Thyroid gland (tissue), 4 donors: ENCODE measurements at regions not wholly inside any gene's neighbourhood (a gene's known extent, or its start where the extent isn't known, plus 50 kb on each side); places are given as distances from the start of the nearest gene placed in this dataset.

Source experiments
- POLR2A ChIP-seq, 2 donors: fragments of 450-650 bp; IDR thresholded peaks; one replicate each; pipeline ENCODE4 v1.6.1; 2017; ENCODE audit warnings: antibody characterized with exemption in 2 of 2, mild to moderate bottlenecking in 2 of 2, moderate library complexity in 1 of 2
- TF ChIP-seq, protein P1 (sequence below), 6 experiments: fragments of 200-600 bp in 3 of 6; fragments of 450-650 bp in 3 of 6; sonication (generic) in 3 of 6; IDR thresholded peaks; one replicate each; pipeline ENCODE4 v1.5.1; 2016 to 2019; ENCODE audit warnings: antibody characterized with exemption in 6 of 6, mild to moderate bottlenecking in 2 of 6, inconsistent platforms in 1 of 6, moderate library complexity in 1 of 6

DNA sequence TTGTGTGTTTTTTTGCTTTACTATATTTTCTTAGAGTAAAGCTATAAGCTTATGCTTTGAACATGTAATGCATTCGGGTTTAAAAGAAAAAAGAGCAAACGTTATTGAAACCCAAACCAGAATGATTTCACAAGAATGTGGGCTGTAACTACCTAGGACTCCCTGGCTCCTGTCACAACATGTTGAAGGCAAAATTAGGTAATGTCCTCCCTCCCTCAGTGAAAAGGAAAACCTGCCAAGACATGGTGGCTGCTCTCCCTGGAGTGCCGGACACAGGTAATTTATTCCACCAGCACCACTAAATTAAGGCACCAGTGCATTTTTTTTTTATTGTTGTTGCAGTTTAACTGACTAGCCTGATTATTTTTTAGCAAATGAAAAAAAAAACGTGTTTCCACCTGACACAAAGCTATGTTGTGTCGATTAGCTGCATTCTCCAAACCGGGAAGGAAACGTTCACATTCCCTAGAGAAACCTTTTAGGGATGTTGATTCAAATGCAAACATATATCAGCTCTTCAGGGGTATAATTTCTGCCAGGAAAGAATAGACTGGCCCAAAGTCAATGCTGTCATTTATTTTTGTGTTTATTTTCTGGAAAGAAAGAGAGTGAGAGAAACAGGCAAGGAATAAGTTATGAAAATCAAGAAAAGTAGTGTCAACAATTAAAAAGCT is 134.6 kb downstream of the CCDC34 start:
- TF ChIP-seq, protein P1, sequence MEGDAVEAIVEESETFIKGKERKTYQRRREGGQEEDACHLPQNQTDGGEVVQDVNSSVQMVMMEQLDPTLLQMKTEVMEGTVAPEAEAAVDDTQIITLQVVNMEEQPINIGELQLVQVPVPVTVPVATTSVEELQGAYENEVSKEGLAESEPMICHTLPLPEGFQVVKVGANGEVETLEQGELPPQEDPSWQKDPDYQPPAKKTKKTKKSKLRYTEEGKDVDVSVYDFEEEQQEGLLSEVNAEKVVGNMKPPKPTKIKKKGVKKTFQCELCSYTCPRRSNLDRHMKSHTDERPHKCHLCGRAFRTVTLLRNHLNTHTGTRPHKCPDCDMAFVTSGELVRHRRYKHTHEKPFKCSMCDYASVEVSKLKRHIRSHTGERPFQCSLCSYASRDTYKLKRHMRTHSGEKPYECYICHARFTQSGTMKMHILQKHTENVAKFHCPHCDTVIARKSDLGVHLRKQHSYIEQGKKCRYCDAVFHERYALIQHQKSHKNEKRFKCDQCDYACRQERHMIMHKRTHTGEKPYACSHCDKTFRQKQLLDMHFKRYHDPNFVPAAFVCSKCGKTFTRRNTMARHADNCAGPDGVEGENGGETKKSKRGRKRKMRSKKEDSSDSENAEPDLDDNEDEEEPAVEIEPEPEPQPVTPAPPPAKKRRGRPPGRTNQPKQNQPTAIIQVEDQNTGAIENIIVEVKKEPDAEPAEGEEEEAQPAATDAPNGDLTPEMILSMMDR (IDR thresholded peaks at IDR 0.05) = no peak
- no peak for TF ChIP-seq POLR2A (IDR thresholded peaks at IDR 0.05)
